Stimulated activated naive CD8-positive, alpha-beta T cell treated with anti-CD3 and anti-CD28 coated beads, Interleukin-15, Interleukin-2, amounts not matched to agents 100 ng/mL and 50 ng/mL, for 24 hours (primary cell): ENCODE measurements at regions not wholly inside any gene's neighbourhood (a gene's known extent, or its start where the extent isn't known, plus 50 kb on each side); places are given as distances from the start of the nearest gene placed in this dataset.
"Not testable (repeated sequence)": the region's sequence is repeated elsewhere in the genome, so short reads cannot be mapped to it uniquely, and the experiment has no call there.

Experiments used
- H3K27ac Mint-ChIP-seq: one replicate; pipeline ENCODE4 v1.8.0; 2021; ENCODE audit warnings: mild to moderate bottlenecking, mixed read lengths
- H3K27me3 Mint-ChIP-seq: one replicate; pipeline ENCODE4 v1.8.0; 2021; ENCODE audit warnings: mixed read lengths
- H3K36me3 Mint-ChIP-seq: one replicate; pipeline ENCODE4 v1.8.0; 2021; ENCODE audit warnings: low read depth, mixed read lengths
- H3K4me1 Mint-ChIP-seq: one replicate; pipeline ENCODE4 v1.8.0; 2021; ENCODE audit warnings: low read depth, mixed read lengths
- H3K4me3 Mint-ChIP-seq: one replicate; pipeline ENCODE4 v1.8.0; 2021; ENCODE audit warnings: mild to moderate bottlenecking, mixed read lengths
- H3K9me3 Mint-ChIP-seq: one replicate; pipeline ENCODE4 v1.8.0; 2021; ENCODE audit warnings: mixed read lengths

DNA sequence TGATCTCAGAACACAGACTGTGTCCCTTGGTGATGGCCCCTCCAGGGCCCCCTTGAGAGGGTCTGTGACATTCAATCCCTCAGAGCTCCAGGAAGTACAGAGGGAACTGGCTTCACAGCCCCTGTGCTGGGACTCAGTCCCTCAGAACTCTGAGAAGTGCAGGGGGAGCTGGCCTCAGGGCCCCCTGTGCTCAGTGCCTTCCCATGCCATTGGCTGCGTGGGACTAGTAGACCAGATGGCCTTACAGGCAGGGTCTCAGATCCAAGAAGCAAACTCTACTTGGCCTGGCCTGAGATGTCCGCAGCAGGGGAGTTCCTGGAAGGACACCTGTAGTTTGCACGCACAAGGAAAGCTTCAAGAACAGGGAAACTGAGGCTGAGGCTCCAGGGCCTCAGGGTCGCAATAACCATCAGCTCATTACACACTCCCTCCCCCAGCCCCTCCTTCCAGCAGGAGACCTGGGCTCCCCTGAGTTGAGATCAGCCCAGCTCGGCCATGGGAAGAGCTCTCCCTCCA is 138.4 kb downstream of the BRD1 start:
- Mint-ChIP-seq H3K27ac (no peak overlapping the region), H3K4me3 (no peak overlapping the region), H3K9me3 (no peaks in the 10 kb centered on the region), H3K36me3 (no peaks in the 10 kb centered on the region), H3K27me3 (no peaks in the 10 kb centered on the region), H3K4me1 (no peaks in the 10 kb centered on the region)

DNA sequence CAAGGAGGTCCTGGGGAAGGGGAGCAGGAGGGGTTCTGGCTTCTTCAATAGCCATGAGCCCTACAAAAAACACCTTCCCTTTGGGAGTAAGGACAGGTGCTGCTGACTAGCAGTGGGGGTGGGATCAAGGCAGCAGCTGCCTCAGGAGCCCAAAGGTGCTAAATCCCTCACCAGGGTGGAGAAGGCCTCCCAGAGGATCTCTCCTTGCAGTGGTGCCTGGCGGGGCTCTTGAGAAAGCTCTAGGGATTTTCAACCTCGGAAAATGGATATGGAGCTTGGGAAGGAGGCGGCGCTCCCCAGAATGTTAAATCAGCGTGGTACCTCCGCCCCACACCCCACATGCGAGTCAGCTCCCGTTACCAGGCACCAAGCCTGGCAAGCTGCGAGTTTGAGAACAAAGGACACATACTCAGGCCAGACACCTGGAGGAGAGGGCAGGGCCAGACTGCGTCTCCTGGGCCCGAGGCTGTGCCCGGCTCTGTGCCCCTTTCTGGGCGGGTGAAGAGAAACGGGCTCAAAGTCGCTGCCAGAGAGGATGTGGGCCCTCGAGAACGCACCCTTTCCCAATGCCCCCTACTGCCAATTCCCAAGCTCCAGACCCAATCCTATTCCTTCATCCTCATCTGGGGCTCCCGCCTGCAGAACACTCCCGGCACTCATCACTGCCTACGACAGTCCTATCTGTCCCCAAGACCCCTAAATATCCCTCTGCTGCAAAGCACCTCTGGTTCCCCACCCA is 139.0 kb downstream of the BRD1 start:
- Mint-ChIP-seq H3K4me3 (no peak overlapping the region), H3K36me3 (no peaks in the 10 kb centered on the region), H3K4me1 (no peaks in the 10 kb centered on the region), H3K27me3 (no peaks in the 10 kb centered on the region), H3K27ac (no peak overlapping the region), H3K9me3 (no peaks in the 10 kb centered on the region)

DNA sequence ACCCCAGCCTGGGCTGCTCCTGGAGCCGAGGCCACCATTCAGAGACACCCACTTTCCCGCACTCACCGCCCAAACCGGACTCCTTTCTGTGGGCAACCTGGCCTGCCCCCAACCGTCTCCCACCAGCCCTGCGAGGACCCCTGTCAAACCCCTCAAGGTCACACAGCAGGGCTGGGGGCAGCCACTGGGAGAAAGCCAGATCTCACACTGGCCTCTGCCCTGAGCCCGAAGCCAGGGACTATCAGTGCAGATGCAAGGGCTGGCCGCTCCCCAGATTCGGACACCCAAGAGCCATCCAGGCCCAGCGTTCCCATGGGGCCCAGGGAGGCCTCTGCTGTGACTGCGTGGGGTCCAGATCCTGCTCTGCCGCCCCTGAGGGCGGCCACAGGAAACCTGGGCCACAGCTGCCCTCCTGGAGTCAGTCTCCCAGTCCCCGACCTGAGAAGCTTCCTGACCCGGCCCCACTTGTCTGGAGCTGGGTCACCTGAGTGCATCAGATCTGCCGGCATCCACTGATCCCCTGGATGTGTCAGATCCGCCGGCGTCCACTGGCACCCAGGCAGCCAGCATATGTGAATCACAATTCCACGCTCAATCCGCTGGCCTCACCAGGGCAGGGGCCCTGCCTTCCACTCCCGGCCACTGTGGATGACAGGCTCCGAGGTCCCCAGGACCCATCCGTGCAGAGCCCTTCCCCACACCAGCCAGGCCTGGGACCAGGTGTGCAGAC is 139.7 kb downstream of the BRD1 start:
- Mint-ChIP-seq H3K4me1 (no peaks in the 10 kb centered on the region), H3K27me3 (no peaks in the 10 kb centered on the region), H3K4me3 (no peak overlapping the region)

DNA sequence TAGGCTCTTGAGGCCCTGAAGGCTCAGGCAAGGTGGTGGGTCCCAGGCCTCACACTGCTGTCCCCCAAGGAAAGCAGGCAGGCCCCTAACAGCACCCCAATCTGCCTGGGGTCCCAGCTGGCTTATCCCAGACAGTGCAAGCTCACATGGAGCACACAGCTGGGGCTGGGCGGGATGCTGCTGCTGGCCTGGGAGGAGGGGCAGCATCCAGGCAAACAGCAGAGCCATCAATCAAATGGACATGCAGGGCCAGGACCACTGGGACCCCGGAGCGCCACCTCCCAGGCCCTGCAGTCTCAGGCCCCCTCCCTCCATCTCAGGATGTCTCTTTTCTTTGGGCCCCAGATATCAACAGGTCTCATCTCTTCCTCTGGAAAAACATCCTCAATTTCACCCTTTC is 140.3 kb downstream of the BRD1 start:
- H3K9me3 Mint-ChIP-seq = no peaks in the 10 kb centered on the region
- H3K27me3 Mint-ChIP-seq = no peaks in the 10 kb centered on the region
- no peaks in the 10 kb centered on the region for H3K36me3 Mint-ChIP-seq
- no peaks in the 10 kb centered on the region for H3K4me1 Mint-ChIP-seq
- no peak overlapping the region for H3K4me3 Mint-ChIP-seq
- no peak overlapping the region for H3K27ac Mint-ChIP-seq

More for the DNA sequence above, 139.7 kb downstream of the BRD1 start:
- no peak overlapping the region for H3K27ac Mint-ChIP-seq
- no peaks in the 10 kb centered on the region for H3K9me3 Mint-ChIP-seq
- H3K36me3 Mint-ChIP-seq = no peaks in the 10 kb centered on the region

DNA sequence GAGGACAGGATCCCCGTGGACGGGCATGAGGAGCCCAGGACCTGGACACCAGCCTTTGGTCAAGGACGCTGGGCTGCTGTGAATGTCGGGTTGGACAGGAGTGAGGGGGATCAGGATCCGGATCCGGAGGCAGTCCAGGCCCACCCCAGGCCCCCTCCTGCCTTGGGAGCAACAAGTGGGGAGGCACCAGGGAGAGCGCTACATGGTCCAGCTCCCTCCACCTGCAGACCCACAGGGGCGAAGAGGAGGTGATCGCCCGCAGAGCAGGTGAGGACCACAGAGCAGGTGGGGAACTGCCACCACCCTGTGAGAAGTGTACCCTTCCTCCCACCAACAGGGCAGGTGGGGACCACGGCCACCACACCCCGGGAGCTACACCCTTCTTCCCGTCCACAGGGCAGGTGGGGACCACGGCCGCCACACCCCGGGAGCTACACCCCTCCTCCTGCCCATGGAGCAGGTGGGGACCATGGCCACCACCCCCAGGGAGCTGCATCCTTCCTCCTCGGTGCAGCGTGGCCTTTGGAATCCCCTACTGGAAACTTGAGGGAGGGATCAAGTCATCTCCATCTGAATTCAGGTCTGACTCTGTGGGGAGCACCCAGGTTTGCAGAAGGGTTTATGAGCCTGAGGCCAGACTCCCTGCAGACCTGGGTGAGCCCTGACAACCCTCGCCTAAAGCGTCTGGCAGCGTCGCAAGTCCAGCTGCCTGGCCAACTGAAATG is 141.0 kb downstream of the BRD1 start:
- H3K9me3 Mint-ChIP-seq = no peaks in the 10 kb centered on the region
- H3K36me3 Mint-ChIP-seq = no peaks in the 10 kb centered on the region
- H3K4me3 Mint-ChIP-seq = no peak overlapping the region
- no peaks in the 10 kb centered on the region for H3K4me1 Mint-ChIP-seq
- H3K27ac Mint-ChIP-seq = no peak overlapping the region
- H3K27me3 Mint-ChIP-seq = no peaks in the 10 kb centered on the region

DNA sequence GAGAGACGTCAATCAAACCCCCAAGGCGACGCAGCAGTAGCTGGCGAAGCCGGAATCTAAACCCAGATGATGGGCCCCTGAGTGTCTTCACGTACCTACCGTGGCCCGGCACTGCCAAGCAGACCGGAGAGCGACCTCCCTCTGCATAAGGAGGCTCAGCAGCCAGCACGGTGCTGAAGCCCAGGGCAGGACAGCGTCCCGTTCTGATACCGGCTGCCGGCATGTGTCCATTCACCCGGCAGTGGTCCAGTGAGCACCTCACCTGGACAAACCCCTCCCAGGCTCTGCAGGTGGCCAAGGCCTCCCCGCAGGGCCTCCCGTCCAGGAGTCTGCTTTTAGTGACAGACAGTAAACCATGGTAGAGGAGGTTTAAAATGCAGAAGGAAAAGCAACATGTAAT is 142.0 kb downstream of the BRD1 start:
- H3K27ac Mint-ChIP-seq = no peak overlapping the region
- H3K4me1 Mint-ChIP-seq = no peaks in the 10 kb centered on the region
- H3K36me3 Mint-ChIP-seq = no peaks in the 10 kb centered on the region

DNA sequence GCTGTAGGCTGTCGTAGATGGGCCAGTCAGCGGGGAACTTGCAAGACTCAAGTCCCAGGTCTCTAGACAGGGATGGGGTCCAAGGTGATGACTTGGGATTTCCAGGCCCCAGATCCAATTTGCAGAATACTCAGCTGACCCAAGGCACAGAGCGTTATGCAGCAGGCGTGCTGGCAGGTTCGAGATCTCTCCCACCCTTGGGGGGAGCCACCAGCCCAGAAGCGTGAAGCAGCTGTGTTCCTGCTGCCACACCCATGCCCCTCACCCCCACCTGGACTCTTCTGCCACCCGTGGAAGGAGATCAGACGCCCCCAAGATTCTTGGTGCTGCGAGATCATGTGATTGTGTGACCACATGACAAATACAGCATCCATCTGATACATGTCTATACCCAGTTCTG is 142.6 kb downstream of the BRD1 start:
- no peak overlapping the region for H3K4me3 Mint-ChIP-seq
- H3K4me1 Mint-ChIP-seq = no peaks in the 10 kb centered on the region
- H3K27me3 Mint-ChIP-seq = no peaks in the 10 kb centered on the region
- no peaks in the 10 kb centered on the region for H3K36me3 Mint-ChIP-seq
- H3K27ac Mint-ChIP-seq = no peak overlapping the region
- H3K9me3 Mint-ChIP-seq = no peaks in the 10 kb centered on the region

More for the DNA sequence above, 142.0 kb downstream of the BRD1 start:
- H3K4me3 Mint-ChIP-seq = no peak overlapping the region
- no peaks in the 10 kb centered on the region for H3K9me3 Mint-ChIP-seq
- H3K27me3 Mint-ChIP-seq = no peaks in the 10 kb centered on the region

DNA sequence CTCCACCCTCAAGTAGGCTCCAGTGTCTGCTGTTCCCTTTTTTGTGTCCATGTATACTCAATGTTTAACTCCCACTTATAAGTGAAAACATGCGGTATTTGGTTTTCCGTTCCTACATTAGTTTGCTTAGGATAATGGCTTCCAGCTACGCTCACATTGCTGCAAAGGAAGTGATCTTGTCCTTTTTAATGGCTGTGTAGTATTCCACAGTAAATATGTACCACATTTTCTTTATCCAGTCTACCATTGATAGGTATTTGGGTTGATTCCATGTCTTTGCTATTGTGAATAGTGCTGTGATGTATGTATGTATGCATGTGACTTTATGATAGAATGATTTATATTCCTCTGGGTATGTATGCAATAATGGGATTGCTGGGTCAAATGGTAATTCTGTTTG is 144.6 kb downstream of the BRD1 start:
- Mint-ChIP-seq H3K4me1 (peaks cover 10% of the 10 kb centered on the region), H3K4me3 (no peak overlapping the region), H3K27ac (no peak overlapping the region), H3K36me3 (no peaks in the 10 kb centered on the region), H3K27me3 (peaks cover 5% of the 10 kb centered on the region), H3K9me3 (no peaks in the 10 kb centered on the region)

DNA sequence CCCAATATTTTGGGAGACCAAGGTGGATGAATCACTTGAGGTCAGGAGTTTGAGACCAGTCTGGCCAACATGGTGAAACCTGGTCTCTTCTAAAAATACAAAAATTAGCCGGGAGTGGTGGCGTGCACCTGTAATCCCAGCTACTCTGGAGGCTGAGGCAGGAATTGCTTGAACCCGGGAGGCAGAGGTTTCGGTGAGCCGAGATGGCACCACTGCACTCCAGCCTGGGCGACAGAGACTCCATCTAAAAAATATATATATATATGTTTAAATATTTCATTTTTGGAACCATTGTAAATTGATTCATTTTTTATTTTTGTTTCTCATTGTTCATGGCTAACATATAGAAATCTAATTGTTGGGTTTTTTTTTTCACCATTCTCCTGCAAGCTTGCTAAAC is 146.9 kb downstream of the BRD1 start:
- not testable (repeated sequence) for H3K27ac Mint-ChIP-seq, H3K9me3 Mint-ChIP-seq, H3K4me3 Mint-ChIP-seq, H3K36me3 Mint-ChIP-seq, H3K4me1 Mint-ChIP-seq, H3K27me3 Mint-ChIP-seq

DNA sequence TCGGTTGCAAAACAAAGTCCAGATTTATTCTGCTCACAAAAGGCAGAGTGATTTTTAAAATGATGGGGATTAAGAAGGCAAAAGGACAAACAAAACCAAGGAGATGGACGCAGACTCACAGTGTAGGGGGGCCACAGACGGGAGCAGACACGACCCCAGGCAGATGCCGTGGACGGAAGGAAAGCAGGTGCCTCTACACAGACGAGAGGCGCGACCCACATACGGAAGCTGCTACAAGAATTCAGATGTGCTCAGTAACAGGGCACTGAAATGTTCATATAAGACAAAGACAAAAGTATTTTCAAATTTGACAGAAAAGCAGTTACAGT is 148.9 kb downstream of the BRD1 start:
- Mint-ChIP-seq H3K4me3 (no peak overlapping the region), H3K36me3 (no peaks in the 10 kb centered on the region), H3K27me3 (peaks cover 5% of the 10 kb centered on the region), H3K4me1 (peaks cover 10% of the 10 kb centered on the region), H3K27ac (no peak overlapping the region), H3K9me3 (no peaks in the 10 kb centered on the region)

DNA sequence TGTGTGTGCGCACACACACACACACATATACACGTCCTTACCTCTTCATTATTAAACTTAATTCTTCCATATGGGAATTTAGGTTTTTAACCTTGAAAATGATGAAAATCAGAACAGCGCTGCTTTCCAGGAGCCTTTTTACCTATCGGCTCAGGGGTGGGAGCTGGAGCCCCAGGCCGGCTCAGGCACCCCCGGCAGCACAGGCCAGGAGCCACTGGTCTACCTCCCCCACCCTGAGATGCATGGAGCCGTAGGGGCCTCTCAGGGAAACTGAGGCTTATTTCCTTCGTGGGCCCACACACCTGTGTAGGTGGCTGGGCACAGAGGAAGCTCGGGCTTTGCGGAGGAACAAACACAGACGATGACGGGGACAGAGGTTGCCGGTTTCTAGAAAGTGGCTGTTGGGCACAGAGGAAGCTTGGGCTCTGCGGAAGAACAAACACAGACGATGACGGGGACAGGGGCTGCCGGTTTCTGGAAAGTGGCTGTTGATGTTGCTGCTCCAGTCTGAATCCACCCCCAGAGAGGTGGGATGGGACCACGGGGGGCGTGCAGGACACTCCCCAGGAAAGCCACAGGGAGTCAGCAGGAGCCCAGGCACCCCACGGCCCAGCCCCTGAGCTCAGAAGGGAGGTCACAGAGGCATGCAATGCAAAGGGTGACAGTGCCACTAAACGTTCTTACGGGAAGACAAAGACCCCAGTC is 149.4 kb downstream of the BRD1 start:
- no peak overlapping the region for H3K4me3 Mint-ChIP-seq
- H3K4me1 Mint-ChIP-seq = peaks cover 10% of the 10 kb centered on the region
- H3K36me3 Mint-ChIP-seq = no peaks in the 10 kb centered on the region
- H3K9me3 Mint-ChIP-seq = no peaks in the 10 kb centered on the region
- H3K27me3 Mint-ChIP-seq = peaks cover 5% of the 10 kb centered on the region
- H3K27ac Mint-ChIP-seq = no peak overlapping the region

DNA sequence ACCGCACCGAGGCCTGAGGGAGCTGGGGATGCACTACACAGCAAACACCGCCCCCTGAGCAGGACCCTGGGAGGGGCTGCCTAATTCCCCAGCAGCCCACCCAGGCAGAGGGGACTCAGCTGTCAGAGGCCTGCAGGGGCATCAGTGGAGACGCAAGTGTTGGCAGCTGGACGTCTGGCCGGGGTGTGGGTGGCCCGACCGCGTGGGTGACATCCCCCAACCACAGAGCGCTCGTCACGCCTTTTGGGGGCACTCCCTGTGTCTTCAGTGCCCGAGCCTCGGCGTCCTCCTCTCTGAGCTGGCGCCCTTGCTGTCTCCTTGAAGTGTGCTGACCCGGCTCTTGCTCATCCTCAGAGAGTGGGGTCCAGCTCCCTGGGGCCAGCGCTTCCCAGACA is 150.2 kb downstream of the BRD1 start:
- H3K4me3 Mint-ChIP-seq = no peak overlapping the region
- peaks cover 5% of the 10 kb centered on the region for H3K27me3 Mint-ChIP-seq

DNA sequence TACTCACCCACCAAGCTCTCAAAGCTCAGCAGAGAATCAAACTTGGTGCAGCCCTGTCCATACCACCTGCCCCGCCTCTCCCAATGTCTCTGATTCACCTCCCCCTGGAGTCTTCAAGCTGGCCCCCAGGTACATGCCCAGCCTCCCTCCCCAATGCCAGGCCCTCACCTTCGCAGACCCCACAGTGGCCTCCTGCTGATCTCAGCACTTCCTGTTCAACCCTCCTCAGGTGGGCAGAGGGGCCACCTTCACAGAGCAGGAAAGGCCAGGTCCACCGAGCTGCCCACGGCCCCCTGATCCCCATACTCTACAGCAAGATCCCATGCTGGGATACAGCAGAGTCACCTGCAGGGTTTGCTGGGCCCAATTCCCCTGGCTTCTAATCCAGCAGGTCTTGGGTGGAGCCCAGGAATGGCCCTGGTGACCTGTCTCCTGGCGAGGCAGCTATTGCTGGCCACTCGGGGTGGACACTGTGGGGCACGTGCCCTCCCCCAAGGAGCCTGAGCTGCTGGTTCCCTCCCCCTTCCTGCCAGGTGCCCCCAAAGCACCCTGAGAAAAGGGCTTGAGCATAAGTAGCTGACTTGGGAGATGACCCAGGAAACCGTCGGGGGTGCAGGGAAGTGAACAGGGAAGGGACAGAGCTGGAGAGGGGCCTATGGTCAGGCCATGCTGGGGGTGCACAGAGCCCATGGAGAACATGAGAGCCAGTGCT is 150.7 kb downstream of the BRD1 start:
- Mint-ChIP-seq H3K9me3 (no peaks in the 10 kb centered on the region), H3K27ac (no peak overlapping the region), H3K4me1 (peaks cover 10% of the 10 kb centered on the region), H3K27me3 (peaks cover 7% of the 10 kb centered on the region), H3K4me3 (no peak overlapping the region), H3K36me3 (no peaks in the 10 kb centered on the region)

More for the DNA sequence above, 150.2 kb downstream of the BRD1 start:
- Mint-ChIP-seq H3K27ac (no peak overlapping the region), H3K36me3 (no peaks in the 10 kb centered on the region), H3K9me3 (no peaks in the 10 kb centered on the region), H3K4me1 (peaks cover 10% of the 10 kb centered on the region)

DNA sequence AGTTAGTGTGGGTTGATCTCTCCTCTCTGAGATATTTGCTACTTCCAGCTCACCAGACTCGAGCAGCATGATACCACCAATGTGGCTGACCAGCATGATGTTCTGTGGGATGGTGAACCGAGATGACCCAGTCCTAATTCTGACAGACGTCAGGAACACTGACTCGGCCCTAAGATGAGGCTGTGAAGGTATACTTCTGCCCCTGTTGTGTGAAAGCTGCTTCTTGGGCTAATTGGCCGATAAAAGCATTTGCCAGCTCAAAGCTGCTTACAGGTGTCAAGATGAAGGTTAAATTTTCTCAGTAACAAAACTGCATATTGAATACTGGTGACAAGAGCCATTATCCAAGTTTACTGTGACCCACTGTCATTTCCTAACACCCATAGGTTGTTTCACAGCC is 151.4 kb downstream of the BRD1 start:
- Mint-ChIP-seq H3K36me3 (no peaks in the 10 kb centered on the region), H3K9me3 (no peaks in the 10 kb centered on the region), H3K4me1 (peaks cover 16% of the 10 kb centered on the region), H3K27ac (no peak overlapping the region), H3K4me3 (no peak overlapping the region), H3K27me3 (peaks cover 14% of the 10 kb centered on the region)
